ENCODE measurements at regions not wholly inside any gene's neighbourhood (a gene's known extent, or its start where the extent isn't known, plus 50 kb on each side); places are given as distances from the start of the nearest gene placed in this dataset.

GRCh38 chr1:189927641-189928040 lies 550.0 kb downstream of the BRINP3 start:
- DNase-seq (ENCODE audit: low read depth) = no peak
- no peak overlapping the region for H3K4me3 ChIP-seq (ENCODE audit: low read length)
- TF ChIP-seq CTCF (conservative IDR thresholded peaks at IDR 0.05; ENCODE audit: low read depth, low read length) = no peak

- no peak for DNase-seq (ENCODE audit: low read depth)
- no peak for TF ChIP-seq CTCF (conservative IDR thresholded peaks at IDR 0.05; ENCODE audit: low read depth, low read length)
- no peak overlapping the region for H3K4me3 ChIP-seq (ENCODE audit: low read length)
Observed at GRCh38 chr1:189929501-189930099, 548.1 kb downstream of the BRINP3 start.

- TF ChIP-seq CTCF (conservative IDR thresholded peaks at IDR 0.05; ENCODE audit: low read depth, low read length) = no peak
- H3K4me3 ChIP-seq (ENCODE audit: low read length) = no peak overlapping the region
- no peak for DNase-seq (ENCODE audit: low read depth)
Observed at GRCh38 chr1:189936861-189937260, 540.8 kb downstream of the BRINP3 start.

GRCh38 chr1:189939967-189940366 lies 537.7 kb downstream of the BRINP3 start:
- no peak for DNase-seq (ENCODE audit: low read depth)
- H3K4me3 ChIP-seq (ENCODE audit: low read length) = no peak overlapping the region
- no peak for TF ChIP-seq CTCF (conservative IDR thresholded peaks at IDR 0.05; ENCODE audit: low read depth, low read length)

GRCh38 chr1:189941922-189942321 lies 535.7 kb downstream of the BRINP3 start:
- DNase-seq (ENCODE audit: low read depth) = no peak
- no peak overlapping the region for H3K4me3 ChIP-seq (ENCODE audit: low read length)
- TF ChIP-seq CTCF (conservative IDR thresholded peaks at IDR 0.05; ENCODE audit: low read depth, low read length) = no peak

- no peak for DNase-seq (ENCODE audit: low read depth)
- no peak for TF ChIP-seq CTCF (conservative IDR thresholded peaks at IDR 0.05; ENCODE audit: low read depth, low read length)
- H3K4me3 ChIP-seq (ENCODE audit: low read length) = no peak overlapping the region
Observed at GRCh38 chr1:189958756-189959155, 518.9 kb downstream of the BRINP3 start.

GRCh38 chr1:189960769-189961168 lies 516.9 kb downstream of the BRINP3 start:
- no peak for DNase-seq (ENCODE audit: low read depth)
- no peak overlapping the region for H3K4me3 ChIP-seq (ENCODE audit: low read length)
- no peak for TF ChIP-seq CTCF (conservative IDR thresholded peaks at IDR 0.05; ENCODE audit: low read depth, low read length)

All from retinal pigment epithelial cell (primary cell).